ENCODE measurements at regions not wholly inside any gene's neighbourhood (a gene's known extent, or its start where the extent isn't known, plus 50 kb on each side); places are given as distances from the start of the nearest gene placed in this dataset.
"Not testable (repeated sequence)": the region's sequence is repeated elsewhere in the genome, so short reads cannot be mapped to it uniquely, and the experiment has no call there.

- DNase-seq: no peak
These were observed 881.8 kb upstream of the PCDH10 start for GRCh38 chr4:132267321-132267720.

GRCh38 chr4:132269303-132269990, 879.6 kb upstream of the PCDH10 start:
- no peak for DNase-seq

- no peak for DNase-seq
These were observed 873.4 kb upstream of the PCDH10 start for GRCh38 chr4:132275583-132276121.

GRCh38 chr4:132276185-132276584, 872.9 kb upstream of the PCDH10 start:
- DNase-seq: no peak

- no peak for DNase-seq
These were observed 872.1 kb upstream of the PCDH10 start for GRCh38 chr4:132276989-132277388.

- no peak for DNase-seq
These were observed 867.4 kb upstream of the PCDH10 start for GRCh38 chr4:132281733-132282132.

GRCh38 chr4:132284910-132285426, 864.1 kb upstream of the PCDH10 start:
- DNase-seq: no peak

GRCh38 chr4:132297346-132297745, 851.7 kb upstream of the PCDH10 start:
- no peak for DNase-seq

- DNase-seq: no peak
These were observed 849.3 kb upstream of the PCDH10 start for GRCh38 chr4:132299841-132300240.

- no peak for DNase-seq
These were observed 836.6 kb upstream of the PCDH10 start for GRCh38 chr4:132312521-132312920.

GRCh38 chr4:132313852-132314251, 835.2 kb upstream of the PCDH10 start:
- no peak for DNase-seq

GRCh38 chr4:132316738-132317137, 832.4 kb upstream of the PCDH10 start:
- no peak for DNase-seq

GRCh38 chr4:132317923-132318322, 831.2 kb upstream of the PCDH10 start:
- no peak for DNase-seq

- no peak for DNase-seq
These were observed 820.3 kb upstream of the PCDH10 start for GRCh38 chr4:132328761-132329160.

GRCh38 chr4:132330994-132331393, 818.1 kb upstream of the PCDH10 start:
- no peak for DNase-seq

GRCh38 chr4:132332932-132333723, 816.0 kb upstream of the PCDH10 start:
- no peak for DNase-seq

- no peak for DNase-seq
These were observed 815.4 kb upstream of the PCDH10 start for GRCh38 chr4:132333724-132334047.

- no peak for DNase-seq
These were observed 815.0 kb upstream of the PCDH10 start for GRCh38 chr4:132334081-132334480.

GRCh38 chr4:132344924-132345828, 803.9 kb upstream of the PCDH10 start:
- DNase-seq: no peak

GRCh38 chr4:132346016-132346415, 803.1 kb upstream of the PCDH10 start:
- no peak for DNase-seq

GRCh38 chr4:132351606-132352005, 797.5 kb upstream of the PCDH10 start:
- DNase-seq: not testable (repeated sequence)

- DNase-seq: no peak
These were observed 766.9 kb upstream of the PCDH10 start for GRCh38 chr4:132382243-132382642.
